ENCODE measurements at regions not wholly inside any gene's neighbourhood (a gene's known extent, or its start where the extent isn't known, plus 50 kb on each side); places are given as distances from the start of the nearest gene placed in this dataset.

- Histone ChIP-seq H3F3A (replicated peaks; ENCODE audit: insufficient read depth) (no peaks in the 10 kb centered on the region), H3K79me2 (ENCODE audit: insufficient read depth) (no peaks in the 10 kb centered on the region), H3K4me3 (ENCODE audit: low read depth in 2 of 2, low read length in 1 of 2) (no peak overlapping the region), H3K27ac (ENCODE audit: low read depth in 2 of 2, low read length in 1 of 2) (no peak overlapping the region), H3K4me2 (no peak overlapping the region), H4K20me1 (ENCODE audit: insufficient read depth) (no peaks in the 10 kb centered on the region), H3K36me3 (replicated peaks in 1 of 2; ENCODE audit: control insufficient read depth in 1 of 2, insufficient read depth in 2 of 2, low read length in 1 of 2) (no peaks in the 10 kb centered on the region), H3K27me3 (ENCODE audit: insufficient read depth) (no peaks in the 10 kb centered on the region), H3K9me2 (no peaks in the 10 kb centered on the region), H3K4me1 (ENCODE audit: control insufficient read depth in 1 of 2, insufficient read depth in 2 of 2, low read depth in 1 of 2, low read length in 1 of 2) (peaks cover 0 to 14% of the 10 kb centered on the region in 2 experiments; a peak in 1 of 4 replicates), H2AFZ (ENCODE audit: low read depth) (no peak overlapping the region), H3K9ac (no peak overlapping the region), H3K9me3 (no peaks in the 10 kb centered on the region)
- TF ChIP-seq SMC3 (IDR thresholded peaks at IDR 0.05; ENCODE audit: low read depth, low read length), result no peak
- TF ChIP-seq RAD21 (IDR thresholded peaks at IDR 0.05; ENCODE audit: low read length), result no peak
- no peak for TF ChIP-seq NRF1 (IDR thresholded peaks at IDR 0.05; ENCODE audit: low read depth, low read length)
- TF ChIP-seq TAF1 (IDR thresholded peaks at IDR 0.05; ENCODE audit: borderline replicate concordance, low read depth, low read length), result no peak
- TF ChIP-seq ELF1 (IDR thresholded peaks at IDR 0.05), result no peak
- TF ChIP-seq, protein P1, sequence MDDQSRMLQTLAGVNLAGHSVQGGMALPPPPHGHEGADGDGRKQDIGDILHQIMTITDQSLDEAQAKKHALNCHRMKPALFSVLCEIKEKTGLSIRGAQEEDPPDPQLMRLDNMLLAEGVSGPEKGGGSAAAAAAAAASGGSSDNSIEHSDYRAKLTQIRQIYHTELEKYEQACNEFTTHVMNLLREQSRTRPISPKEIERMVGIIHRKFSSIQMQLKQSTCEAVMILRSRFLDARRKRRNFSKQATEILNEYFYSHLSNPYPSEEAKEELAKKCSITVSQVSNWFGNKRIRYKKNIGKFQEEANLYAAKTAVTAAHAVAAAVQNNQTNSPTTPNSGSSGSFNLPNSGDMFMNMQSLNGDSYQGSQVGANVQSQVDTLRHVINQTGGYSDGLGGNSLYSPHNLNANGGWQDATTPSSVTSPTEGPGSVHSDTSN (IDR thresholded peaks at IDR 0.05), result no peak
- no peak for TF ChIP-seq GABPA (IDR thresholded peaks at IDR 0.05; ENCODE audit: low read depth)
- TF ChIP-seq IRF3 (IDR thresholded peaks at IDR 0.05; ENCODE audit: low read depth, low read length), result no peak
- TF ChIP-seq ZBTB33 (IDR thresholded peaks at IDR 0.05; ENCODE audit: borderline replicate concordance, low read depth), result no peak
- no peak for TF ChIP-seq MEF2A (IDR thresholded peaks at IDR 0.05; ENCODE audit: borderline replicate concordance, low read depth)
- TF ChIP-seq EP300 (IDR thresholded peaks at IDR 0.05; ENCODE audit: borderline replicate concordance in 1 of 2, low read depth in 1 of 2, low read length in 1 of 2), result no peak
- DNase-seq, result no peak
- CTCF ChIA-PET, result interaction anchor here (1.1 kb wide), 1 partner anchor 20 kb away, joined by 4 read pairs; no protein-coding TSS in a partner anchor
- POLR2A ChIA-PET, result no interaction called here
- 42% methylated on average over 4 of the region's 4 CpGs for WGBS (ENCODE audit: low lambda C conversion rate)
These were observed 121.6 kb downstream of the QRSL1 start for GRCh38 chr6:106750946-106751345.

GRCh38 chr6:106750142-106750918 is 121.0 kb downstream of the QRSL1 start:
- Histone ChIP-seq H2AFZ (ENCODE audit: low read depth) (no peak overlapping the region), H3K36me3 (replicated peaks in 1 of 2; ENCODE audit: control insufficient read depth in 1 of 2, insufficient read depth in 2 of 2, low read length in 1 of 2) (no peaks in the 10 kb centered on the region), H3K9ac (no peak overlapping the region), H3K4me3 (ENCODE audit: low read depth in 2 of 2, low read length in 1 of 2) (no peak overlapping the region), H3K4me2 (no peak overlapping the region), H3K9me3 (no peaks in the 10 kb centered on the region), H3K4me1 (ENCODE audit: control insufficient read depth in 1 of 2, insufficient read depth in 2 of 2, low read depth in 1 of 2, low read length in 1 of 2) (peaks cover 0 to 14% of the 10 kb centered on the region in 2 experiments; a peak in 1 of 4 replicates), H4K20me1 (ENCODE audit: insufficient read depth) (no peaks in the 10 kb centered on the region), H3K27me3 (ENCODE audit: insufficient read depth) (no peaks in the 10 kb centered on the region), H3K27ac (ENCODE audit: low read depth in 2 of 2, low read length in 1 of 2) (no peak overlapping the region), H3F3A (replicated peaks; ENCODE audit: insufficient read depth) (no peaks in the 10 kb centered on the region), H3K79me2 (ENCODE audit: insufficient read depth) (no peaks in the 10 kb centered on the region), H3K9me2 (no peaks in the 10 kb centered on the region)
- 46% methylated on average over 9 of the region's 9 CpGs for WGBS (ENCODE audit: low lambda C conversion rate)
- POLR2A ChIA-PET, result no interaction called here
- CTCF ChIA-PET, result interaction anchor here (0.9 to 1.1 kb wide), 2 partner anchors 21 to 229 kb away, joined by 4 read pairs; no protein-coding TSS in a partner anchor
- no peak for DNase-seq
- TF ChIP-seq NFIC (IDR thresholded peaks at IDR 0.05; ENCODE audit: borderline replicate concordance) (no peak), ELF1 (IDR thresholded peaks at IDR 0.05) (no peak), RAD21 (IDR thresholded peaks at IDR 0.05; ENCODE audit: low read length) (no peak), IRF3 (IDR thresholded peaks at IDR 0.05; ENCODE audit: low read depth, low read length) (no peak), FOXJ3 (CRISPR knock-in tag; IDR thresholded peaks at IDR 0.05) (no peak), SIN3A (IDR thresholded peaks at IDR 0.05; ENCODE audit: borderline replicate concordance, low read depth, low read length) (no peak), TCF12 (IDR thresholded peaks at IDR 0.05) (no peak), ZBTB33 (IDR thresholded peaks at IDR 0.05; ENCODE audit: borderline replicate concordance, low read depth) (no peak), POLR2AphosphoS5 (IDR thresholded peaks at IDR 0.05; ENCODE audit: low read depth, low read length) (no peak), MXI1 (IDR thresholded peaks at IDR 0.05; ENCODE audit: low read depth, low read length) (no peak)
- TF ChIP-seq, protein P2, sequence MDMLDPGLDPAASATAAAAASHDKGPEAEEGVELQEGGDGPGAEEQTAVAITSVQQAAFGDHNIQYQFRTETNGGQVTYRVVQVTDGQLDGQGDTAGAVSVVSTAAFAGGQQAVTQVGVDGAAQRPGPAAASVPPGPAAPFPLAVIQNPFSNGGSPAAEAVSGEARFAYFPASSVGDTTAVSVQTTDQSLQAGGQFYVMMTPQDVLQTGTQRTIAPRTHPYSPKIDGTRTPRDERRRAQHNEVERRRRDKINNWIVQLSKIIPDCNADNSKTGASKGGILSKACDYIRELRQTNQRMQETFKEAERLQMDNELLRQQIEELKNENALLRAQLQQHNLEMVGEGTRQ (IDR thresholded peaks at IDR 0.05; ENCODE audit: borderline replicate concordance, low read depth, low read length), result no peak
